Muscle layer of colon (tissue), 2 donors: ENCODE measurements at regions not wholly inside any gene's neighbourhood (a gene's known extent, or its start where the extent isn't known, plus 50 kb on each side); places are given as distances from the start of the nearest gene placed in this dataset.

Experiments
- H3K27ac ChIP-seq: one replicate; pipeline ENCODE4 v1.7.0; 2013; ENCODE audit warnings: low read depth, mild to moderate bottlenecking, low read length, moderate library complexity
- H3K27me3 ChIP-seq, 2 donors: one replicate each; pipeline ENCODE4 v1.7.0; 2013; ENCODE audit warnings: low read length in 2 of 2, mild to moderate bottlenecking in 2 of 2; ENCODE audit not compliant: insufficient read depth in 2 of 2, control insufficient read depth in 1 of 2
- H3K36me3 ChIP-seq: one replicate; pipeline ENCODE4 v1.7.0; 2013; ENCODE audit warnings: mild to moderate bottlenecking, low read length; ENCODE audit not compliant: insufficient read depth
- H3K4me1 ChIP-seq: one replicate; pipeline ENCODE4 v1.7.0; 2013; ENCODE audit warnings: mild to moderate bottlenecking, low read length; ENCODE audit not compliant: insufficient read depth
- H3K4me3 ChIP-seq, 2 donors: one replicate each; pipeline ENCODE4 v1.7.0; 2013; ENCODE audit warnings: low read length in 2 of 2, low read depth in 1 of 2, mild to moderate bottlenecking in 1 of 2, moderate library complexity in 1 of 2
- H3K9ac ChIP-seq: one replicate; pipeline ENCODE4 v1.7.0; 2013; ENCODE audit warnings: low read length
- H3K9me3 ChIP-seq: one replicate; pipeline ENCODE4 v1.7.0; 2013; ENCODE audit warnings: mild to moderate bottlenecking, low read length
- donor health status: abdominal sarcoma.
- donor health status: Adenocarcinoma of cecum.

- Histone ChIP-seq H3K9ac (no peak overlapping the region), H3K27me3 (no peaks in the 10 kb centered on the region), H3K36me3 (no peaks in the 10 kb centered on the region), H3K4me1 (peaks cover 9% of the 10 kb centered on the region), H3K27ac (no peak overlapping the region), H3K9me3 (no peaks in the 10 kb centered on the region), H3K4me3 (no peak overlapping the region)
Observed at GRCh38 chr2:18651842-18652774, 62.7 kb upstream of the NT5C1B start.

- H3K36me3 ChIP-seq = no peaks in the 10 kb centered on the region
- H3K27me3 ChIP-seq = no peaks in the 10 kb centered on the region
- H3K4me1 ChIP-seq = peaks cover 9% of the 10 kb centered on the region
Observed at GRCh38 chr2:18650221-18650620, 60.9 kb upstream of the NT5C1B start.

GRCh38 chr2:18649502-18650135 lies 60.2 kb upstream of the NT5C1B start:
- Histone ChIP-seq H3K9ac (no peak overlapping the region), H3K27ac (no peak overlapping the region)

More at GRCh38 chr2:18650221-18650620, 60.9 kb upstream of the NT5C1B start:
- no peak overlapping the region for H3K27ac ChIP-seq
- no peaks in the 10 kb centered on the region for H3K9me3 ChIP-seq
- no peak overlapping the region for H3K4me3 ChIP-seq
- H3K9ac ChIP-seq = no peak overlapping the region

GRCh38 chr2:18648161-18648560 lies 58.8 kb upstream of the NT5C1B start:
- H3K4me1 ChIP-seq = peaks cover 9% of the 10 kb centered on the region
- H3K27me3 ChIP-seq = no peaks in the 10 kb centered on the region
- no peaks in the 10 kb centered on the region for H3K36me3 ChIP-seq
- no peak overlapping the region for H3K4me3 ChIP-seq
- no peak overlapping the region for H3K27ac ChIP-seq
- H3K9me3 ChIP-seq = no peaks in the 10 kb centered on the region
- H3K9ac ChIP-seq = no peak overlapping the region

More at GRCh38 chr2:18649502-18650135, 60.2 kb upstream of the NT5C1B start:
- Histone ChIP-seq H3K27me3 (no peaks in the 10 kb centered on the region), H3K4me3 (no peak overlapping the region), H3K9me3 (no peaks in the 10 kb centered on the region), H3K36me3 (no peaks in the 10 kb centered on the region), H3K4me1 (peaks cover 9% of the 10 kb centered on the region)

- H3K9ac ChIP-seq = no peak overlapping the region
- H3K9me3 ChIP-seq = no peaks in the 10 kb centered on the region
- no peaks in the 10 kb centered on the region for H3K27me3 ChIP-seq
- H3K4me1 ChIP-seq = peaks cover 8% of the 10 kb centered on the region
- H3K36me3 ChIP-seq = no peaks in the 10 kb centered on the region
- no peak overlapping the region for H3K4me3 ChIP-seq
- no peak overlapping the region for H3K27ac ChIP-seq
Observed at GRCh38 chr2:18647731-18648130, 58.4 kb upstream of the NT5C1B start.

DNA sequence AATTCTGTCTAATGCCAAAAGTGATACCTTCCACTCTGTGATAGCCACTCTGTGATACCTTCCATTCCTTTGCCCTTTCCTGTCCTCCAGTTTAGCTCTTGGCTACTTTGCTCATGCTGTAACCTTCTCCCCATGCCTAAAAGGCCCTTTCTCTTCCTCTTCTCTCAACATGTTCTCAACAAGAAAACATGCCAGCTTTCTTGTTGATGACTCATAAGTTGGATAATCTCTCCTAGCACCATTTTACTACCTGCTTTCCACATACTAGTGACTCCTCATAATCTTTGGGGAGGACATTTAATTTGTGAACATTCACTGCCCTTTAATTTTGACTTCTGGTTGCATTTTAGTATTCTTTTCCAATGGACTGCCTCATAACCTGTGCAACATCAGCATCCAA lies 55.9 kb upstream of the NT5C1B start:
- H3K9ac ChIP-seq = no peak overlapping the region
- H3K4me1 ChIP-seq = no peaks in the 10 kb centered on the region
- H3K27ac ChIP-seq = no peak overlapping the region
- no peaks in the 10 kb centered on the region for H3K9me3 ChIP-seq
- no peak overlapping the region for H3K4me3 ChIP-seq
- no peaks in the 10 kb centered on the region for H3K36me3 ChIP-seq
- no peaks in the 10 kb centered on the region for H3K27me3 ChIP-seq

- H3K9me3 ChIP-seq = no peaks in the 10 kb centered on the region
Observed at GRCh38 chr2:18644115-18644462, 54.7 kb upstream of the NT5C1B start.

DNA sequence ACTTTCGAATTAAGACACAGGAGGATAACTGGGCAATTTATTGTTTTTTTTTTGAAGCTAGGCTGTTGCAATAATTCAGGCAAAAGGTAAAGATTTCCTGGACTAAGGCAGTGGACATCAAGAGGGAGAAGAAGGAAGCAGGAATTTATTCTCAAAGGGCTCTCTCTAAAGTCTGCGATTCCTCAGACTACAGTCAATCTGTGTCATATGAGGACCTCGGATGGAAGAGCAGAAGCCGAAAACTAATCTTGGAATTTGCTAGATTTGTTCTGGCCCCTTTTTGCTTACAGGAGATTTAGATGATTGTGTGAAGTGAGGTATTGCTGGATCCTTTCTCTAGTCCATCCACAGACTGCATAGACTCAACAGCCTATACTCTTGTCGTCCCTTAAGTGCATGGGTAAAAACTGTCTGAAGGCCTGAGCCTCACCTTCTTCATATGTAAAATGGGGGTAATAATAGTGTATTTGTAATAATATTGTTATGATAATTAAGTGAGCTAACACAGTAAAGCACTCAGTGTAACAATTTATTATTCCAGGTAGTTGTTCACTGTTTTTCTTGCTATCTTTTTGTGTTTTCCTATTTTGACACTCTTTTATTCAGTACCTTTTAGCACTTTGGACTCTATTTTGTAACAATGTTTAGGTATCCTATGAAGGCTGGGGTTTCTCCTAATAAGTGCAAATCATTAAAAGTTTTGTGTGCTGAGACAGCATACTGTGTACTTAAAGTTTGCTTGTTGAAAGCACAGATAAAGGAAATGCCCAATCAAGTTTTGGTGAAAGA lies 54.2 kb upstream of the NT5C1B start:
- H3K9ac ChIP-seq = no peak overlapping the region
- no peaks in the 10 kb centered on the region for H3K36me3 ChIP-seq
- no peaks in the 10 kb centered on the region for H3K9me3 ChIP-seq
- H3K4me1 ChIP-seq = no peaks in the 10 kb centered on the region
- no peak overlapping the region for H3K27ac ChIP-seq
- no peaks in the 10 kb centered on the region for H3K27me3 ChIP-seq
- H3K4me3 ChIP-seq = no peak overlapping the region

More at GRCh38 chr2:18644115-18644462, 54.7 kb upstream of the NT5C1B start:
- Histone ChIP-seq H3K4me1 (no peaks in the 10 kb centered on the region), H3K36me3 (no peaks in the 10 kb centered on the region), H3K9ac (no peak overlapping the region), H3K4me3 (no peak overlapping the region), H3K27me3 (no peaks in the 10 kb centered on the region), H3K27ac (no peak overlapping the region)

- Histone ChIP-seq H3K4me1 (no peaks in the 10 kb centered on the region), H3K9me3 (no peaks in the 10 kb centered on the region), H3K36me3 (no peaks in the 10 kb centered on the region), H3K27ac (no peak overlapping the region), H3K27me3 (no peaks in the 10 kb centered on the region), H3K4me3 (no peak overlapping the region), H3K9ac (no peak overlapping the region)
Observed at GRCh38 chr2:18641823-18642222, 52.5 kb upstream of the NT5C1B start.

DNA sequence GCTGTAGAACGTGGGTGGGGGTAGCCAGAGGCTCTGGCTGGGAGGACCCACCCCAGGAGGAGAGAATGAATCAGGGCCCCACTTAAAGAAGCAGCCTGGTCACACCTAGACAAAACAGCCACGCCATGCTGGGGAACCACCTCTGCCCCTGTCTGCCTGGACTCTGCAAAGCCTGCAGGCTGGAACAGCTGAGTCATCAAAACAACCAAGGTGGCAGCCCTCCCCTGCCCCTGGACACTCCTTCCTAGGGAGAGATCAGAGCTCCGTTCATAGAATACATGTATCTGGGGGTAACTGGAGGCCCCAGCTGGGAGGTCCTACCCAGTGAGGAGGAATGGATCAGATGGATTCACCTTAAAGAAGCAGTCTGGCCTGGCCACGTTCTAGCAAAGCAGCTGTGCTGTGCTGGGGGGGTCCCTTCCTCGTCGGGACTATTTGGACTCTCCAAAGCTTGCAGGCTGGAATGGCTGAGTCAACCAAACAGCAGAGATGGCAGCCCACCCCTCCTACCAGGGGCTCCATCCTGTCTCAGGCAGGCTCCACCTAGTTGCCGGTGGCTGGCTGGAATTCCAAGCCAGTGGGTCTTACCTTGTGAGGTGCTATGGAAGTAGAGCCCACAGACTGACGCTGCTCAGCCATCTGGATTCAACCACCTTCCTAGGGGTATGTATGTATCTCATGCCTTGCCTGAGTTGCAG lies 50.5 kb upstream of the NT5C1B start:
- H3K4me1 ChIP-seq = no peaks in the 10 kb centered on the region
- H3K9me3 ChIP-seq = no peaks in the 10 kb centered on the region
- H3K27me3 ChIP-seq = no peaks in the 10 kb centered on the region
- no peak overlapping the region for H3K4me3 ChIP-seq
- no peaks in the 10 kb centered on the region for H3K36me3 ChIP-seq
- no peak overlapping the region for H3K9ac ChIP-seq
- no peak overlapping the region for H3K27ac ChIP-seq
